ENCODE measurements at regions not wholly inside any gene's neighbourhood (a gene's known extent, or its start where the extent isn't known, plus 50 kb on each side); places are given as distances from the start of the nearest gene placed in this dataset.

DNA sequence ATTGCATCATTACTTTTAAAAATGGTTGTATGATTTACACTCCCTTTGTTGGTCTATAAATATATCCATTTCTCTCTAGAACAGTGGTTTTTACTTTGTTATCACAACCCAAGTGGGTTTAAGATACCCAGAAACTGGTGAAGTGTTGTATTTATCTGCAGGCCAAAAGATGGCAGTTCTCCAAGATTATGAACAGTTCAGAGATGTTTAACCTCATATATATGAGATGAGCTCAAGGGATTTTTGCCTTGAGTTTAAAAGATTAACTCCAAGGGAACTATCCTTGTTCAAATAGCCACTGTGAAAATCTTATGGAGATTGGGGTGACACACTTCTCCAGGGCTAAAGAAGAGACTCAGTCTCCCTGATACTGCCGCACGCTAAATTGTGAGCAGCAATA is 572.6 kb downstream of the TLE4 start:
- no peaks in the 10 kb centered on the region for H3K4me1 ChIP-seq (ENCODE audit: control insufficient read depth, insufficient read depth, low read length, poor library complexity, severe bottlenecking)
- H3K4me3 ChIP-seq (ENCODE audit: insufficient read depth, low read depth, low read length, poor library complexity, severe bottlenecking): no peak overlapping the region
- no peaks in the 10 kb centered on the region for H3K27me3 ChIP-seq (replicated peaks; ENCODE audit: control insufficient read depth, insufficient read depth, low read length, poor library complexity, severe bottlenecking)
- no peaks in the 10 kb centered on the region for H3K36me3 ChIP-seq (ENCODE audit: control insufficient read depth, insufficient read depth, low read length)
- H3K27ac ChIP-seq (ENCODE audit: insufficient read depth, low read length, poor library complexity, severe bottlenecking): no peak overlapping the region
- no peaks in the 10 kb centered on the region for H3K9me3 ChIP-seq (ENCODE audit: control insufficient read depth, low read length)
- DNase-seq: no peak

DNA sequence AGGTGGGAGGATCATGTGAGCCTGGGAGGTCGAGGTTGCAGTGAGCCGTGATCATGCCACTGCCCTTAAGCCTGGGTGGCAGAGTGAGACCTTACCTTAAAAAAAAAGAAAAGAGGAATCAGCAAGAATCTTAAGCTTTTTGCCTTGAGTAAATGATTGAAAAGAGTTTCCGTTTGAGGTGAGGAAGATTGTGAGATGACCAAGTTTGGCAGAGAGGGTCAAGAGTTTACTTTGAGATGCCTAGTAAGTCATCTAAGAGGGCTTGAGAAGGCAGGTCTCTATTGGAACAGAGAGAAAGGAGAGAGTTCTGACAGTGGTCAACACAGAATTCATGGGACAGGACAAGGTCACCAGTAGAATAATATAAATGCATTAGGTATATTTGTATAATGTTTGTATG is 572.1 kb downstream of the TLE4 start:
- no peaks in the 10 kb centered on the region for H3K9me3 ChIP-seq (ENCODE audit: control insufficient read depth, low read length)
- H3K4me1 ChIP-seq (ENCODE audit: control insufficient read depth, insufficient read depth, low read length, poor library complexity, severe bottlenecking): no peaks in the 10 kb centered on the region
- no peak overlapping the region for H3K4me3 ChIP-seq (ENCODE audit: insufficient read depth, low read depth, low read length, poor library complexity, severe bottlenecking)
- no peak overlapping the region for H3K27ac ChIP-seq (ENCODE audit: insufficient read depth, low read length, poor library complexity, severe bottlenecking)
- no peaks in the 10 kb centered on the region for H3K27me3 ChIP-seq (replicated peaks; ENCODE audit: control insufficient read depth, insufficient read depth, low read length, poor library complexity, severe bottlenecking)
- no peaks in the 10 kb centered on the region for H3K36me3 ChIP-seq (ENCODE audit: control insufficient read depth, insufficient read depth, low read length)
- no peak for DNase-seq

DNA sequence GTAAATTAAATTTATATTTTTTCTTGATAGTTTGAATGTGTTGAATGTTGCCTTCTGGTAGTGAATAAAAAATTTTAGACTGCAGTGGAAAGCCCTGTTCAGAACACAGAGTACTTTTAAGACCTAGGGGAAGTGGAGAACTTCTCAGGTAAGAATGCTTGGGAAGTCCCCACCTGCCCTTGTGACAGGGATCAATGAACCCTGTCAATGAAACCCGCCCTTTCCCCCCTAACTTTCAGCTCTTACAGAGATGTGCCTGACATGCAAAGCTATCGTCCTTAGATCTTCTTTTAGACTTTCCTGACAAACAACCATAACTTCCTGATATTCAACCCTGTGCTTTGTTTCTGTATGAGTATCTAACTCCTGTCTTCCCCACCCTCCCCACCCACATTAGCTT is 562.7 kb downstream of the TLE4 start:
- no peaks in the 10 kb centered on the region for H3K9me3 ChIP-seq (ENCODE audit: control insufficient read depth, low read length)
- no peak overlapping the region for H3K27ac ChIP-seq (ENCODE audit: insufficient read depth, low read length, poor library complexity, severe bottlenecking)
- no peak for DNase-seq
- H3K4me3 ChIP-seq (ENCODE audit: insufficient read depth, low read depth, low read length, poor library complexity, severe bottlenecking): no peak overlapping the region
- no peaks in the 10 kb centered on the region for H3K36me3 ChIP-seq (ENCODE audit: control insufficient read depth, insufficient read depth, low read length)
- no peaks in the 10 kb centered on the region for H3K4me1 ChIP-seq (ENCODE audit: control insufficient read depth, insufficient read depth, low read length, poor library complexity, severe bottlenecking)
- H3K27me3 ChIP-seq (replicated peaks; ENCODE audit: control insufficient read depth, insufficient read depth, low read length, poor library complexity, severe bottlenecking): no peaks in the 10 kb centered on the region

DNA sequence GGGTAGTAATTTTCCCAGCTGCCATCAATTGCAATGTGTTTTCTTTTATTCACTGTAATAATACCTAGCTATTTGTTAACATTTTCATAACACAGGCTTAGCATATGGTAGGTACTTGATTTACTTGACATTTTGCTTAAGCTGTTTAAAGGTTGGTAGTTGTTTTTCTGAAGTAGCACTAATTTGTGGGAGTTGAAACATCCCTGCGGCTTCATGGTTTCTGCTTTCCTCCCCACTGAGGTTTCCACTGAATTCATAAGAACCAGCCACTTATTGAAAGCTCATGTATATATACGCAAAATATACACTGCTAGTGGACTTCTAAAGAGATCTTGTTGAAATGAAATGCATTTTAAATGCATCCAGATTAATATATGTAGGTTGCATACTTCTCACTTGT is 559.9 kb downstream of the TLE4 start:
- no peak for DNase-seq
- Histone ChIP-seq H3K27me3 (replicated peaks; ENCODE audit: control insufficient read depth, insufficient read depth, low read length, poor library complexity, severe bottlenecking) (no peaks in the 10 kb centered on the region), H3K9me3 (ENCODE audit: control insufficient read depth, low read length) (no peaks in the 10 kb centered on the region), H3K27ac (ENCODE audit: insufficient read depth, low read length, poor library complexity, severe bottlenecking) (no peak overlapping the region), H3K4me1 (ENCODE audit: control insufficient read depth, insufficient read depth, low read length, poor library complexity, severe bottlenecking) (no peaks in the 10 kb centered on the region), H3K36me3 (ENCODE audit: control insufficient read depth, insufficient read depth, low read length) (no peaks in the 10 kb centered on the region), H3K4me3 (ENCODE audit: insufficient read depth, low read depth, low read length, poor library complexity, severe bottlenecking) (no peak overlapping the region)

DNA sequence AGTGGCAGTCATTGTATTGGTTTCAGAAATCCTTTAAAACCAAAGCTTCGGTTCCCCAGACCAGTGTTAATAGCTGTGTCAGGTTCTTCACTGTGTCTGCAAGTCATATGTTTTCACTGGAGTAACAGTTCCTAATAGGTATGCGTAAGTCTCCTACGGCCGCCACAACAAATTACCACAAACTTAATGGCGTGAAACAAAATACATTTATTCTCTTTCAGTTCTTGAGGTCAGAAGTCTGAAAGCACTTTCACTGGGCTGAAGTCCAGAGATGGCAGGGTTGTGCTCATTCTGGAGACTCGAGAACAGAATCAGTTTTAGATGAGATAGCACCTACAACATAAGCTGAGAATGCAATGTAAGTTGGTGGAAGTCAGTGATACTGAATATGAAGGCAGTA is 556.2 kb downstream of the TLE4 start:
- DNase-seq: no peak

DNA sequence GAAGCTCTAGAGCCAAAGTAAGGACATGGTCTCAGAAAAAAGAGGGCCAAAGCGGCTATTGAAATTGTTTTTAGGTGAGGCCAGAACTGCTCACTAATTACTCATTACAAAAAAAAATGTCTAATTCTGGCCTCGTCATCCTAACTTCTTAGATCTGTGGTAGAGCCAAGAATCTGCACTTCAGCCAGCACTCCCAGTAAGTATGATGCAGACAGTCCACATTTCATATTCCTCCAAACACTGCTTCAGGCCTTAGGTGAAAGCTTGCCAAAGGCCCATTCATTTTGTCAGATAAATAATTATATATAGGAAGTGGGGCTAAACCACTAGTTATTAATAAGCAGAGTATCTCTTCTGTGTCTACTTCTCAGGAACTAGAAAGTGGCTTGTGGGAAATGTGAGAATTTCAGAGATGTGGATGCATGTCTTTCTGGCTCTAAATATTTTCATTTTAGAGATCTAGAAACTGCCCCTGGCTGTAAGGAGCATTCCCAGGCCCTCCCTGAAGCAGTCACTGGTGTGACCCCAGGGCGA is 554.0 kb downstream of the TLE4 start:
- Histone ChIP-seq H3K27me3 (replicated peaks; ENCODE audit: control insufficient read depth, insufficient read depth, low read length, poor library complexity, severe bottlenecking) (no peaks in the 10 kb centered on the region), H3K27ac (ENCODE audit: insufficient read depth, low read length, poor library complexity, severe bottlenecking) (no peak overlapping the region), H3K36me3 (ENCODE audit: control insufficient read depth, insufficient read depth, low read length) (no peaks in the 10 kb centered on the region), H3K4me1 (ENCODE audit: control insufficient read depth, insufficient read depth, low read length, poor library complexity, severe bottlenecking) (no peaks in the 10 kb centered on the region), H3K4me3 (ENCODE audit: insufficient read depth, low read depth, low read length, poor library complexity, severe bottlenecking) (no peak overlapping the region), H3K9me3 (ENCODE audit: control insufficient read depth, low read length) (no peaks in the 10 kb centered on the region)
- no peak for DNase-seq

More for the DNA sequence above, 556.2 kb downstream of the TLE4 start:
- H3K36me3 ChIP-seq (ENCODE audit: control insufficient read depth, insufficient read depth, low read length): no peaks in the 10 kb centered on the region
- no peaks in the 10 kb centered on the region for H3K4me1 ChIP-seq (ENCODE audit: control insufficient read depth, insufficient read depth, low read length, poor library complexity, severe bottlenecking)
- H3K27me3 ChIP-seq (replicated peaks; ENCODE audit: control insufficient read depth, insufficient read depth, low read length, poor library complexity, severe bottlenecking): no peaks in the 10 kb centered on the region
- H3K4me3 ChIP-seq (ENCODE audit: insufficient read depth, low read depth, low read length, poor library complexity, severe bottlenecking): no peak overlapping the region
- H3K27ac ChIP-seq (ENCODE audit: insufficient read depth, low read length, poor library complexity, severe bottlenecking): no peak overlapping the region
- H3K9me3 ChIP-seq (ENCODE audit: control insufficient read depth, low read length): no peaks in the 10 kb centered on the region

DNA sequence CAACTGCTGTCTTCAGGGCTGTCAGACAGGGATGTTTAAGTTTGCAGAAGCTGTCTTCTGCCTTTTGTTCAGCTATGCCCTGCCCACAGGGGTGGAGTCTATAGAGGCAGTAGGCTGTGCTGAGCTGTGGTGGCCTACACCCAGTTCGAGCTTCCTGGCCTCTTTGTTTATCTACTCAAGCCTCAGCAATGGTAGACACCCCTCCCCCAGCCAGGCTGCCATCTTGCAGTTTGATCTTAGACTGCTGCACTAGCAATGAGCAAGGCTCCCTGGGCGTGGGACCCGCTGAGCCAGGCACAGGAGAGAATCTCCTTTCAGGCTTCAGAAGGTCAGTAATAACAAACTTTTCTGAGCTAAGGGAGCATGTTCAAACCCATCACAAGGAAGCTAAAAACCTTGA is 545.3 kb downstream of the TLE4 start:
- H3K36me3 ChIP-seq (ENCODE audit: control insufficient read depth, insufficient read depth, low read length): no peaks in the 10 kb centered on the region
- no peaks in the 10 kb centered on the region for H3K4me1 ChIP-seq (ENCODE audit: control insufficient read depth, insufficient read depth, low read length, poor library complexity, severe bottlenecking)
- no peaks in the 10 kb centered on the region for H3K27me3 ChIP-seq (replicated peaks; ENCODE audit: control insufficient read depth, insufficient read depth, low read length, poor library complexity, severe bottlenecking)
- no peak overlapping the region for H3K27ac ChIP-seq (ENCODE audit: insufficient read depth, low read length, poor library complexity, severe bottlenecking)
- no peak overlapping the region for H3K4me3 ChIP-seq (ENCODE audit: insufficient read depth, low read depth, low read length, poor library complexity, severe bottlenecking)
- DNase-seq: no peak
- H3K9me3 ChIP-seq (ENCODE audit: control insufficient read depth, low read length): no peaks in the 10 kb centered on the region

DNA sequence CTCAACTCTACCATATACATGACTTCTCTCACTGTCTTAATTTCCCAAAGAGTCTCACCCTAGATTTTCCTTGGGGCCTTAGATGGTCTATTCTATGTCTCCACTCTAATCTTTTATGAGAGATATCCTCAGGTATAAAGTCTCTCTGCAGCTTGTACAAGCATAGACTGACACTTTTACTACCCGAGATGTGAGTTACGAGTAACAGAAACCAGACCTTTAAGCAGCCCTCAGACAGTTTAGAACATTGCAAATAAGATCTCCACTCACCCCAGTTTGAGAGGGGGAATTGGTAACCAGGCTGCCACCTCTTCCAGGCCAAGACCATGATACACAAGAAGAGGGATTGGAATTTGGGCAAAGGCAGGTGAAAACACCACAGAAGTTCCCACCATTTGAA is 542.5 kb downstream of the TLE4 start:
- no peaks in the 10 kb centered on the region for H3K9me3 ChIP-seq (ENCODE audit: control insufficient read depth, low read length)
- H3K4me1 ChIP-seq (ENCODE audit: control insufficient read depth, insufficient read depth, low read length, poor library complexity, severe bottlenecking): no peaks in the 10 kb centered on the region
- H3K4me3 ChIP-seq (ENCODE audit: insufficient read depth, low read depth, low read length, poor library complexity, severe bottlenecking): no peak overlapping the region
- DNase-seq: no peak
- no peaks in the 10 kb centered on the region for H3K27me3 ChIP-seq (replicated peaks; ENCODE audit: control insufficient read depth, insufficient read depth, low read length, poor library complexity, severe bottlenecking)
- H3K36me3 ChIP-seq (ENCODE audit: control insufficient read depth, insufficient read depth, low read length): no peaks in the 10 kb centered on the region
- H3K27ac ChIP-seq (ENCODE audit: insufficient read depth, low read length, poor library complexity, severe bottlenecking): no peak overlapping the region

DNA sequence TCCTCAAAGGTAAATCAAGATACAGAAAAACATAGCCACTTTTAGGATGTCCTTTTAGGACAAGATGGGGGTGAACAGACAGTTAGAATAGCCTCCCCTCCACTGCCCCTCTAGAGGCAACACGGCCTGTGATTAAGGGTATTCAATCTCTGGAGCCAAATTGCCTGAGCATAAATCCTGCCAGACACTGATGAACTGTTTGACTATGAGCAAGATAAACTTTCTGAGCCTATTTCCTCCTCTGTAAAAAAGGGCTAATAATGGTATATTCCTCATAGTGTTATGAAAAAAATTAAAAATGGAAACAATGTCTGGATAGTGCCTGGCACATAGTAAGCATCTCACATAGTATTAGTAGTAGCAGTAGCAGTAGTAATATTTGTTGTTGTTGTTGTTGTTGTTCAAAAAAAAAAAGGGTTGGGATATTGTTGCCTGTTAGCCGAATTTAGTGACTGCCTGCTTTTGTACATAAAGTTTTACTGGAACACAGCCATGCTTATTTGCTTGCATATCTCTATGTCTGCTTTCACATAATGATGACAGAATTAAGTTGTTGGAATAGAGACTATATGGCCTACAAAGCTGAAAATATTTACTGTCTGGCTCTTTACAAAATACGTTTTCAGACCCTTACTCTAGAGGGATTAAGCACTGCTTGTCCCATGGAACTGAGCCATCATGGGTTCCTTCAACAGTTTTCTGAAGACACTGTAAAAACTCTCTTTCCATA is 536.3 kb downstream of the TLE4 start:
- H3K4me3 ChIP-seq (ENCODE audit: insufficient read depth, low read depth, low read length, poor library complexity, severe bottlenecking): no peak overlapping the region
- H3K27me3 ChIP-seq (replicated peaks; ENCODE audit: control insufficient read depth, insufficient read depth, low read length, poor library complexity, severe bottlenecking): no peaks in the 10 kb centered on the region
- no peaks in the 10 kb centered on the region for H3K4me1 ChIP-seq (ENCODE audit: control insufficient read depth, insufficient read depth, low read length, poor library complexity, severe bottlenecking)
- no peaks in the 10 kb centered on the region for H3K36me3 ChIP-seq (ENCODE audit: control insufficient read depth, insufficient read depth, low read length)
- no peak overlapping the region for H3K27ac ChIP-seq (ENCODE audit: insufficient read depth, low read length, poor library complexity, severe bottlenecking)
- no peak for DNase-seq
- no peaks in the 10 kb centered on the region for H3K9me3 ChIP-seq (ENCODE audit: control insufficient read depth, low read length)

DNA sequence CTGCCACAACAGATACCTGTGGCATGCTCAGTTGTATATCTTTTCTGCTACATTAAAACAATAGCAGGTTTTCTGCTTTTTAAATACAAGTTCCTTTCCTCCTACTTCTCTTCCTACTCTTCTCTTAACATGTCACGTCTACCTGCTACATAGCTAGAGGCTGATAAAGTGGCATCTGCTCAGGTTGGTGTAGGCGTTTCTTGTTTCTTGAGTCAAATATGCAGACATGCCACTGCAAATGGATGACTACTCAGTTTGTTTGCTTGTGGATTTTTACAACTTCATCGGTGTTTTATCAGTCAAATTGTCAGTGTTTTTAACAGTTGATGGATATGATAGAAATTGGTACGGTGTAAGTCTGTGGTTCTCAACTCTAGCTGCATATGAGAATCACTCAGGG is 525.7 kb downstream of the TLE4 start:
- no peaks in the 10 kb centered on the region for H3K36me3 ChIP-seq (ENCODE audit: control insufficient read depth, insufficient read depth, low read length)
- no peaks in the 10 kb centered on the region for H3K9me3 ChIP-seq (ENCODE audit: control insufficient read depth, low read length)
- H3K27ac ChIP-seq (ENCODE audit: insufficient read depth, low read length, poor library complexity, severe bottlenecking): no peak overlapping the region
- H3K4me1 ChIP-seq (ENCODE audit: control insufficient read depth, insufficient read depth, low read length, poor library complexity, severe bottlenecking): no peaks in the 10 kb centered on the region
- no peak for DNase-seq
- no peak overlapping the region for H3K4me3 ChIP-seq (ENCODE audit: insufficient read depth, low read depth, low read length, poor library complexity, severe bottlenecking)
- H3K27me3 ChIP-seq (replicated peaks; ENCODE audit: control insufficient read depth, insufficient read depth, low read length, poor library complexity, severe bottlenecking): no peaks in the 10 kb centered on the region
